Loucy (cell line): ENCODE measurements at regions not wholly inside any gene's neighbourhood (a gene's known extent, or its start where the extent isn't known, plus 50 kb on each side); places are given as distances from the start of the nearest gene placed in this dataset.

ENCODE experiments used
- H2AFZ ChIP-seq: fragments of 200-600 bp; sonication (generic); 2 replicates; pipeline ENCODE4 v1.6.0; 2016; ENCODE audit warnings: antibody characterized with exemption, mild to moderate bottlenecking, low read length, moderate library complexity
- H3F3A ChIP-seq: fragments of 200-600 bp; 2 replicates; pipeline ENCODE4 v1.6.0; 2016; ENCODE audit warnings: antibody characterized with exemption, low read depth, mild to moderate bottlenecking
- H3K27me3 ChIP-seq: fragments of 200-600 bp; sonication (generic); 2 replicates; pipeline ENCODE4 v1.6.1; 2014; ENCODE audit warnings: low read length, mild to moderate bottlenecking; ENCODE audit not compliant: insufficient read depth, poor library complexity, severe bottlenecking
- H3K36me3 ChIP-seq: fragments of 200-600 bp; sonication (generic); 2 replicates; pipeline ENCODE4 v1.6.1; 2016; ENCODE audit warnings: low read length; ENCODE audit not compliant: insufficient read depth
- H3K4me1 ChIP-seq: fragments of 200-600 bp; sonication (generic); 2 replicates; pipeline ENCODE4 v1.5.1; 2014; ENCODE audit warnings: low read length, mild to moderate bottlenecking; ENCODE audit not compliant: insufficient read depth, poor library complexity, severe bottlenecking
- H3K4me2 ChIP-seq: fragments of 200-600 bp; sonication (generic); 2 replicates; pipeline ENCODE4 v1.6.0; 2014; ENCODE audit warnings: antibody characterized with exemption, low read length, low read depth, mild to moderate bottlenecking; ENCODE audit not compliant: poor library complexity, severe bottlenecking
- H3K4me3 ChIP-seq: fragments of 200-600 bp; sonication (generic); 2 replicates; pipeline ENCODE4 v1.5.1; 2014; ENCODE audit warnings: low read length, mild to moderate bottlenecking, mixed read lengths; ENCODE audit not compliant: poor library complexity, severe bottlenecking
- H3K79me2 ChIP-seq: fragments of 200-600 bp; sonication (generic); 2 replicates; pipeline ENCODE4 v1.6.1; 2014; ENCODE audit warnings: low read length; ENCODE audit not compliant: insufficient read depth
- H3K9ac ChIP-seq: fragments of 200-600 bp; sonication (generic); 2 replicates; pipeline ENCODE4 v1.6.0; 2014; ENCODE audit warnings: mild to moderate bottlenecking, low read depth, low read length, moderate library complexity; ENCODE audit not compliant: poor library complexity, severe bottlenecking
- H3K9me2 ChIP-seq: fragments of 200-600 bp; sonication (generic); replicated peaks from 2 replicates; pipeline ENCODE4 v1.6.1; 2016; ENCODE audit warnings: low read depth, low read length, mixed read lengths
- H3K9me3 ChIP-seq: fragments of 200-600 bp; sonication (generic); 2 replicates; pipeline ENCODE4 v1.6.1; 2014; ENCODE audit warnings: mild to moderate bottlenecking, antibody characterized with exemption, low read length, low read depth; ENCODE audit not compliant: insufficient read depth
- H4K20me1 ChIP-seq: fragments of 200-600 bp; sonication (generic); 2 replicates; pipeline ENCODE4 v1.6.0; 2014; ENCODE audit warnings: antibody characterized with exemption, low read length, mild to moderate bottlenecking; ENCODE audit not compliant: insufficient read depth, poor library complexity, severe bottlenecking
- CTCF ChIP-seq: fragments of 200-600 bp; sonication (generic); conservative IDR thresholded peaks from 2 replicates; pipeline ENCODE4 v1.5.1; 2014; ENCODE audit warnings: mild to moderate bottlenecking, antibody characterized with exemption, low read length
- EZH2phosphoT487 ChIP-seq: fragments of 200-600 bp; IDR thresholded peaks from 2 replicates; pipeline ENCODE4 v1.6.1; 2018; ENCODE audit warnings: antibody characterized with exemption, mild to moderate bottlenecking, moderate library complexity, borderline replicate concordance

- no peaks in the 10 kb centered on the region for H3K4me1 ChIP-seq
- H3F3A ChIP-seq = no peaks in the 10 kb centered on the region
- no peaks in the 10 kb centered on the region for H3K27me3 ChIP-seq
- H3K9me2 ChIP-seq = no peaks in the 10 kb centered on the region
- TF ChIP-seq EZH2phosphoT487 (no peak), CTCF (no peak)
- no peaks in the 10 kb centered on the region for H3K9me3 ChIP-seq
- no peaks in the 10 kb centered on the region for H3K36me3 ChIP-seq
- H4K20me1 ChIP-seq = no peaks in the 10 kb centered on the region
- H3K9ac ChIP-seq = no peak overlapping the region
- H3K79me2 ChIP-seq = no peaks in the 10 kb centered on the region
- no peak overlapping the region for H3K4me3 ChIP-seq
- no peak overlapping the region for H3K4me2 ChIP-seq
- no peak overlapping the region for H2AFZ ChIP-seq
Observed at GRCh38 chr4:169881769-169882168, 124.0 kb upstream of the HPF1 start.

- TF ChIP-seq EZH2phosphoT487 (no peak), CTCF (no peak)
- Histone ChIP-seq H2AFZ (no peak overlapping the region), H3K27me3 (no peaks in the 10 kb centered on the region), H3K9ac (no peak overlapping the region), H3K4me2 (no peak overlapping the region), H3K36me3 (no peaks in the 10 kb centered on the region), H3K79me2 (no peaks in the 10 kb centered on the region), H3K4me3 (no peak overlapping the region), H3F3A (no peaks in the 10 kb centered on the region), H3K4me1 (no peaks in the 10 kb centered on the region), H3K9me3 (no peaks in the 10 kb centered on the region), H3K9me2 (no peaks in the 10 kb centered on the region), H4K20me1 (no peaks in the 10 kb centered on the region)
Observed at GRCh38 chr4:169870507-169870906, 112.8 kb upstream of the HPF1 start.

GRCh38 chr4:169869490-169869889 is 111.7 kb upstream of the HPF1 start:
- no peaks in the 10 kb centered on the region for H3F3A ChIP-seq
- H3K4me3 ChIP-seq = no peak overlapping the region
- no peak overlapping the region for H2AFZ ChIP-seq
- H3K4me2 ChIP-seq = no peak overlapping the region
- no peaks in the 10 kb centered on the region for H3K4me1 ChIP-seq
- no peaks in the 10 kb centered on the region for H3K9me3 ChIP-seq
- H3K36me3 ChIP-seq = no peaks in the 10 kb centered on the region
- H3K9ac ChIP-seq = no peak overlapping the region
- H4K20me1 ChIP-seq = no peaks in the 10 kb centered on the region
- H3K9me2 ChIP-seq = no peaks in the 10 kb centered on the region
- H3K79me2 ChIP-seq = no peaks in the 10 kb centered on the region
- TF ChIP-seq CTCF (no peak), EZH2phosphoT487 (no peak)
- no peaks in the 10 kb centered on the region for H3K27me3 ChIP-seq
